Caco-2 (cell line): ENCODE measurements at regions not wholly inside any gene's neighbourhood (a gene's known extent, or its start where the extent isn't known, plus 50 kb on each side); places are given as distances from the start of the nearest gene placed in this dataset.

Experiments
- BruUV-seq: library from RNA; stranded (reverse); fragments of 400-500 nt; replicated peaks from 2 replicates; lab custom pipeline; 2021; lab: Mats Ljungman, UMichigan
- CTCF ChIA-PET: fragments of 300-600 bp; sonication (Branson Sonifier 250); formaldehyde crosslinking; loops from one replicate; lab custom pipeline; 2022; ENCODE audit warnings: antibody characterized with exemption; lab: Charles Lee
- POLR2A ChIA-PET: fragments of 300-600 bp; sonication (Branson Sonifier 250); formaldehyde crosslinking; loops from one replicate; lab custom pipeline; 2022; ENCODE audit warnings: antibody characterized with exemption; lab: Charles Lee
- DNase-seq, 2 experiments: peaks; one replicate each; pipeline versions ENCODE4 v3.0.0 to v3.0.0-alpha.2; 2020 to 2022
- H3K27me3 ChIP-seq: replicated peaks from 2 replicates; pipeline ENCODE4 v1.6.0; 2011; ENCODE audit warnings: low read length; ENCODE audit not compliant: control insufficient read depth, insufficient read depth
- H3K36me3 ChIP-seq: 2 replicates; pipeline ENCODE4 v1.5.1; 2011; ENCODE audit warnings: low read length; ENCODE audit not compliant: control insufficient read depth, insufficient read depth
- H3K4me1 ChIP-seq: fragments of 250-450 bp; sonication (Bioruptor Pico); 2 replicates; pipeline ENCODE4 v1.5.1; 2020; ENCODE audit warnings: mild to moderate bottlenecking
- H3K4me3 ChIP-seq: 2 replicates; pipeline ENCODE4 v1.5.1; 2011; ENCODE audit warnings: low read depth, mild to moderate bottlenecking, control low read depth, low read length
- H3K9me3 ChIP-seq: fragments of 250-450 bp; sonication (Bioruptor Pico); 2 replicates; pipeline ENCODE4 v1.5.1; 2020; ENCODE audit warnings: mild to moderate bottlenecking, moderate library complexity
- H3K27ac Mint-ChIP-seq: one replicate; pipeline ENCODE4 v1.8.0; 2022; ENCODE audit warnings: mixed read lengths; ENCODE audit not compliant: unreplicated experiment
- H3K27me3 Mint-ChIP-seq: one replicate; pipeline ENCODE4 v1.8.0; 2022; ENCODE audit warnings: mixed read lengths; ENCODE audit not compliant: insufficient read depth, unreplicated experiment
- H3K36me3 Mint-ChIP-seq: one replicate; pipeline ENCODE4 v1.8.0; 2022; ENCODE audit warnings: mild to moderate bottlenecking, mixed read lengths; ENCODE audit not compliant: insufficient read depth, unreplicated experiment
- H3K4me1 Mint-ChIP-seq: one replicate; pipeline ENCODE4 v1.8.0; 2022; ENCODE audit warnings: low read depth, mixed read lengths; ENCODE audit not compliant: unreplicated experiment
- H3K4me3 Mint-ChIP-seq: one replicate; pipeline ENCODE4 v1.8.0; 2022; ENCODE audit warnings: mild to moderate bottlenecking, moderate library complexity, mixed read lengths; ENCODE audit not compliant: unreplicated experiment
- H3K9me3 Mint-ChIP-seq: one replicate; pipeline ENCODE4 v1.8.0; 2022; ENCODE audit warnings: mixed read lengths; ENCODE audit not compliant: unreplicated experiment
- CTCF ChIP-seq, 2 experiments: fragments of 200-600 bp in 1 of 2; IDR thresholded peaks; 1 replicate in 1 of 2; 2 replicates in 1 of 2; pipeline versions ENCODE4 v1.5.1 to v1.8.0; 2011 to 2022; ENCODE audit warnings: antibody characterized with exemption in 1 of 2, control low read depth in 1 of 2, inconsistent platforms in 1 of 2, low read depth in 1 of 2, low read length in 1 of 2, mild to moderate bottlenecking in 1 of 2, moderate library complexity in 1 of 2; ENCODE audit not compliant: insufficient read depth in 1 of 2, severe bottlenecking in 1 of 2, unreplicated experiment in 1 of 2
- intact Hi-C: fragments of 100-400 bp; cut with micrococcal nuclease; formaldehyde crosslinking; loops from one replicate; pipeline ENCODE4 v1.10.0; 2022; ENCODE audit not compliant: unreplicated experiment

- no peak overlapping the region for H3K4me3 Mint-ChIP-seq
These were observed 1136.2 kb downstream of the BRD1 start for GRCh38 chr22:48691431-48691851.

GRCh38 chr22:48690583-48691317, 1136.9 kb downstream of the BRD1 start:
- CTCF ChIA-PET: no interaction called here
- Histone ChIP-seq H3K27me3 (no peaks in the 10 kb centered on the region), H3K4me3 (no peak overlapping the region), H3K9me3 (no peaks in the 10 kb centered on the region), H3K36me3 (no peaks in the 10 kb centered on the region), H3K4me1 (no peaks in the 10 kb centered on the region)
- POLR2A ChIA-PET: no interaction called here
- no peaks in the 10 kb centered on the region for H3K36me3 Mint-ChIP-seq
- H3K4me1 Mint-ChIP-seq: no peaks in the 10 kb centered on the region
- no peaks in the 10 kb centered on the region for H3K27me3 Mint-ChIP-seq
- no TSS peak for BruUV-seq
- intact Hi-C loops: no loop called here
- H3K9me3 Mint-ChIP-seq: peaks cover 22% of the 10 kb centered on the region
- TF ChIP-seq CTCF (IDR thresholded peaks at IDR 0.05; ENCODE audit: insufficient read depth in 1 of 2, low read depth in 1 of 2, low read length in 1 of 2, severe bottlenecking in 1 of 2, unreplicated experiment in 1 of 2): no peak
- H3K27ac Mint-ChIP-seq: no peak overlapping the region
- H3K4me3 Mint-ChIP-seq: no peak overlapping the region
- DNase-seq: no peak

More at GRCh38 chr22:48691431-48691851, 1136.2 kb downstream of the BRD1 start:
- no peak for TF ChIP-seq CTCF (IDR thresholded peaks at IDR 0.05; ENCODE audit: insufficient read depth in 1 of 2, low read depth in 1 of 2, low read length in 1 of 2, severe bottlenecking in 1 of 2, unreplicated experiment in 1 of 2)
- ChIA-PET POLR2A (no interaction called here), CTCF (no interaction called here)
- intact Hi-C loops: no loop called here
- H3K36me3 Mint-ChIP-seq: no peaks in the 10 kb centered on the region
- no peaks in the 10 kb centered on the region for H3K9me3 ChIP-seq
- H3K9me3 Mint-ChIP-seq: peaks cover 17% of the 10 kb centered on the region
- H3K27me3 ChIP-seq: no peaks in the 10 kb centered on the region
- H3K27me3 Mint-ChIP-seq: no peaks in the 10 kb centered on the region
- H3K36me3 ChIP-seq: no peaks in the 10 kb centered on the region
- H3K27ac Mint-ChIP-seq: no peak overlapping the region
- DNase-seq: no peak
- H3K4me1 ChIP-seq: no peaks in the 10 kb centered on the region
- BruUV-seq: no TSS peak
- no peaks in the 10 kb centered on the region for H3K4me1 Mint-ChIP-seq
- H3K4me3 ChIP-seq: no peak overlapping the region

GRCh38 chr22:48689206-48689605, 1138.5 kb downstream of the BRD1 start:
- no peak for TF ChIP-seq CTCF (IDR thresholded peaks at IDR 0.05; ENCODE audit: insufficient read depth in 1 of 2, low read depth in 1 of 2, low read length in 1 of 2, severe bottlenecking in 1 of 2, unreplicated experiment in 1 of 2)
- intact Hi-C loops: no loop called here
- ChIA-PET CTCF (no interaction called here), POLR2A (no interaction called here)
- H3K36me3 ChIP-seq: no peaks in the 10 kb centered on the region
- BruUV-seq: no TSS peak
- no peaks in the 10 kb centered on the region for H3K27me3 Mint-ChIP-seq
- no peaks in the 10 kb centered on the region for H3K27me3 ChIP-seq
- no peaks in the 10 kb centered on the region for H3K36me3 Mint-ChIP-seq
- no peak overlapping the region for H3K4me3 Mint-ChIP-seq
- DNase-seq: no peak
- H3K4me3 ChIP-seq: no peak overlapping the region
- no peaks in the 10 kb centered on the region for H3K4me1 Mint-ChIP-seq
- no peaks in the 10 kb centered on the region for H3K4me1 ChIP-seq
- H3K9me3 ChIP-seq: no peaks in the 10 kb centered on the region
- H3K9me3 Mint-ChIP-seq: peaks cover 22% of the 10 kb centered on the region
- H3K27ac Mint-ChIP-seq: no peak overlapping the region
